GM12891 (cell line): ENCODE measurements at regions not wholly inside any gene's neighbourhood (a gene's known extent, or its start where the extent isn't known, plus 50 kb on each side); places are given as distances from the start of the nearest gene placed in this dataset.

Experiments
- PAX5 ChIP-seq: IDR thresholded peaks from 2 replicates; pipeline ENCODE4 v1.6.1; 2011; ENCODE audit warnings: low read length, moderate library complexity, mild to moderate bottlenecking; ENCODE audit not compliant: insufficient read depth, severe bottlenecking
- POLR2A ChIP-seq: IDR thresholded peaks from 2 replicates; pipeline ENCODE4 v1.6.1; 2011; ENCODE audit warnings: low read depth, low read length, control low read depth
- POLR2AphosphoS5 ChIP-seq: IDR thresholded peaks from 2 replicates; pipeline ENCODE4 v1.6.1; 2011; ENCODE audit warnings: low read depth, low read length, control low read depth
- POU2F2 ChIP-seq: IDR thresholded peaks from 2 replicates; pipeline ENCODE4 v1.6.1; 2011; ENCODE audit warnings: low read depth, mild to moderate bottlenecking, control low read depth, low read length, moderate library complexity
- SPI1 ChIP-seq: IDR thresholded peaks from 2 replicates; pipeline ENCODE4 v1.6.1; 2011; ENCODE audit warnings: low read depth, low read length, control low read depth
- TAF1 ChIP-seq: IDR thresholded peaks from 2 replicates; pipeline ENCODE4 v1.6.1; 2011; ENCODE audit warnings: low read depth, low read length, control low read depth

GRCh38 chr9:29282121-29282520 lies 1708.8 kb upstream of the C9orf72 start:
- TF ChIP-seq POLR2A = no peak
- no peak for TF ChIP-seq TAF1
- no peak for TF ChIP-seq POLR2AphosphoS5
- TF ChIP-seq PAX5 = no peak
- TF ChIP-seq SPI1 = no peak
- no peak for TF ChIP-seq POU2F2
